ENCODE measurements at regions not wholly inside any gene's neighbourhood (a gene's known extent, or its start where the extent isn't known, plus 50 kb on each side); places are given as distances from the start of the nearest gene placed in this dataset.

GRCh38 chr2:217399291-217399690 is 539.4 kb upstream of the TNP1 start:
- TF ChIP-seq CTCF (IDR thresholded peaks at IDR 0.05; ENCODE audit: low read depth, low read length), result no peak
- no peaks in the 10 kb centered on the region for H3K36me3 ChIP-seq
- H3K27ac ChIP-seq, result no peak overlapping the region
- no peaks in the 10 kb centered on the region for H3K27me3 ChIP-seq (ENCODE audit: insufficient read depth, low read depth, severe bottlenecking)
- DNase-seq, result no peak
- no peak overlapping the region for H3K4me3 ChIP-seq (ENCODE audit: low read depth, low read length)
- no peaks in the 10 kb centered on the region for H3K9me3 ChIP-seq (ENCODE audit: severe bottlenecking)

GRCh38 chr2:217398860-217399259 is 539.0 kb upstream of the TNP1 start:
- Histone ChIP-seq H3K36me3 (no peaks in the 10 kb centered on the region), H3K27me3 (ENCODE audit: insufficient read depth, low read depth, severe bottlenecking) (no peaks in the 10 kb centered on the region), H3K9me3 (ENCODE audit: severe bottlenecking) (no peaks in the 10 kb centered on the region), H3K4me3 (ENCODE audit: low read depth, low read length) (no peak overlapping the region), H3K27ac (no peak overlapping the region; the same call in 1 of the 2 replicates)
- TF ChIP-seq CTCF (IDR thresholded peaks at IDR 0.05; ENCODE audit: low read depth, low read length), result no peak
- no peak for DNase-seq

- H3K9me3 ChIP-seq (ENCODE audit: severe bottlenecking), result no peaks in the 10 kb centered on the region
- peak; percentile 17 for DNase-seq
- no peak for TF ChIP-seq CTCF (IDR thresholded peaks at IDR 0.05; ENCODE audit: low read depth, low read length)
- no peak overlapping the region for H3K4me3 ChIP-seq (ENCODE audit: low read depth, low read length)
- no peaks in the 10 kb centered on the region for H3K27me3 ChIP-seq (ENCODE audit: insufficient read depth, low read depth, severe bottlenecking)
- no peaks in the 10 kb centered on the region for H3K36me3 ChIP-seq
- H3K27ac ChIP-seq, result peak overlapping the region; percentile 65
Observed at GRCh38 chr2:217398101-217398500, 538.2 kb upstream of the TNP1 start.

DNA sequence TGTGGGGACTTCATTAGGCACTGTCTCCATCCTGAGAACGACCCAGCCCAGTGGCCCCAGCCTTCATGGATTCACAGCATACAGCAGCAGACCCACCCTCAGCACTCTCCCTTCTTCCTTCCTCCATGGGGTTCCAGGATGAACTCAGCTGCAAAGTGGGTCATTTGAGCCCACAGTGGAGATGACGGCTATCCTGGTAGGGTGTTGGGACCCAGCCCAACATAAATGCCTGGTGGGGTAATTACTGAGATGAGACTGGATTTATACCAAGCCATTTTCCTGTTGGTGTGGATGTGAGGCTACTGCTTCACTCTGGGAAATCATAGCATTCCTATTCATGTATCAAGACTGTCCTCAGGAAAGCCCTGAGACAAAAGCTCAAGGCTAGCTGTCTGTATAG is 536.7 kb upstream of the TNP1 start:
- Histone ChIP-seq H3K9me3 (ENCODE audit: severe bottlenecking) (no peaks in the 10 kb centered on the region), H3K36me3 (no peaks in the 10 kb centered on the region), H3K4me3 (ENCODE audit: low read depth, low read length) (no peak overlapping the region), H3K27ac (no peak overlapping the region), H3K27me3 (ENCODE audit: insufficient read depth, low read depth, severe bottlenecking) (no peaks in the 10 kb centered on the region)
- TF ChIP-seq CTCF (IDR thresholded peaks at IDR 0.05; ENCODE audit: low read depth, low read length), result no peak
- DNase-seq, result no peak

GRCh38 chr2:217396165-217396564 is 536.3 kb upstream of the TNP1 start:
- Histone ChIP-seq H3K27ac (no peak overlapping the region), H3K9me3 (ENCODE audit: severe bottlenecking) (no peaks in the 10 kb centered on the region), H3K27me3 (ENCODE audit: insufficient read depth, low read depth, severe bottlenecking) (no peaks in the 10 kb centered on the region), H3K36me3 (no peaks in the 10 kb centered on the region), H3K4me3 (ENCODE audit: low read depth, low read length) (no peak overlapping the region)
- DNase-seq, result peak; percentile 13
- no peak for TF ChIP-seq CTCF (IDR thresholded peaks at IDR 0.05; ENCODE audit: low read depth, low read length)

- Histone ChIP-seq H3K4me3 (ENCODE audit: low read depth, low read length) (no peak overlapping the region), H3K27me3 (ENCODE audit: insufficient read depth, low read depth, severe bottlenecking) (no peaks in the 10 kb centered on the region), H3K27ac (no peak overlapping the region), H3K9me3 (ENCODE audit: severe bottlenecking) (peaks cover 6% of the 10 kb centered on the region), H3K36me3 (no peaks in the 10 kb centered on the region)
- DNase-seq, result no peak
- TF ChIP-seq CTCF (IDR thresholded peaks at IDR 0.05; ENCODE audit: low read depth, low read length), result no peak
Observed at GRCh38 chr2:217394510-217395351, 534.9 kb upstream of the TNP1 start.

Measured in WERI-Rb-1 (cell line).